ENCODE measurements at regions not wholly inside any gene's neighbourhood (a gene's known extent, or its start where the extent isn't known, plus 50 kb on each side); places are given as distances from the start of the nearest gene placed in this dataset.

GRCh38 chr20:19934792-19935491 is 82.2 kb upstream of the NAA20 start:
- peak; percentile 20; the same call in 1 of the 2 replicates for TF ChIP-seq POLR2AphosphoS5 (IDR thresholded peaks at IDR 0.05; ENCODE audit: borderline replicate concordance, low read depth, low read length)
- no peak for TF ChIP-seq EZH2 (IDR thresholded peaks at IDR 0.05)
